ENCODE measurements at regions not wholly inside any gene's neighbourhood (a gene's known extent, or its start where the extent isn't known, plus 50 kb on each side); places are given as distances from the start of the nearest gene placed in this dataset.

DNA sequence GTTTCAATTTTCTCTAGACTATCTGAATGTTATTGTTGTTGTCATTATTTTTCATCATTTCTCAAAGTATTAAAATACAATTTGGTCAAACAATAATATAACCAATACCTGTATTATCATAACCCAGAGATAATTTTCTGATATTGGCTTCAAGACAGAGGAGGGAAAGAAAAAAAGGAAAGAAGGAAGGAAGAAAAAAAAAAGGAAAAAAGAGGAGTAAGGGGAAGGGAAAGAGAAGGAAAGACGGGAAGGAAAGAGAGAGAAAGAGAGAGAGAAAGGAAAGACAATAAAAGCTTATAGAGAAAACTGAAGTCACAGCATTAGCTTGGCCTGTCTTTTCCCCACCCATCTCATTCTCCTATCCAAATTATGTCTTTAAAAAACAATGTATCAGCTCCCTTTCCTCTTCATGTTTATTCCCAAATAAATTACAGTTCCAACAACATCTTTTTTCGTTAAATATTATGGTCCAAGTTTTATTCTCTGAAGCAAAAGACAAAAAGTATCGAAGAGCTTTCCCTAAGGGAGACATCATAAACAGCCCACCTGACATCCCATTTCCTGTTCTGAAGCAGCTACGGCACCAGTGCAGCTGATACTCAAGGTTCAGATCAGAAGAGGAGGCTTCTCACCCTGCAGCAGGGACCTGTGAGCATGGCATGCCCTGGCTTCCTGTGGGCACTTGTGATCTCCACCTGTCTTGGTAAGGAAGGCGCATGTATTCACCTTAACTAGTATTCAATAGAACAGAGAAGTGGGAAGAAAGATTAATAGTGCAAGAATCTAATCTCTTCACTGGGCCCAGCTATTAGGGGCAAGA, 308.3 kb downstream of the DAD1 start:
- no peak overlapping the region for H3K23ac ChIP-seq (ENCODE audit: insufficient read length)
- no peak overlapping the region for H4K5ac ChIP-seq (ENCODE audit: insufficient read length, low read depth, low read length)
- H2BK120ac ChIP-seq (replicated peaks; ENCODE audit: low read depth, low read length), result no peak overlapping the region
- no peaks in the 10 kb centered on the region for H3K27me3 ChIP-seq (replicated peaks in 1 of 4; ENCODE audit: control insufficient read depth in 3 of 4, extremely low read depth in 1 of 4, insufficient read depth in 3 of 4, low read length in 3 of 4)
- no peak overlapping the region for H2BK15ac ChIP-seq (ENCODE audit: low read length)
- no peak overlapping the region for H4K91ac ChIP-seq (replicated peaks; ENCODE audit: insufficient read length, low read length)
- 87% methylated on average over 5 of the region's 5 CpGs; no CpG with 5 or more reads in 1 of the 2 experiments for WGBS, 2 experiments (ENCODE audit: extremely low coverage in 1 of 2, insufficient coverage in 1 of 2, insufficient read length in 1 of 2, insufficient replicate concordance in 2 of 2, low coverage in 1 of 2, low lambda C conversion rate in 2 of 2, missing lambda C conversion rate in 1 of 2)
- no peaks in the 10 kb centered on the region for H3K36me3 ChIP-seq (ENCODE audit: control insufficient read depth in 2 of 4, insufficient read depth in 4 of 4, low read length in 3 of 4)
- no peak overlapping the region for H2AK5ac ChIP-seq (ENCODE audit: low read depth, low read length)
- H3K9me3 ChIP-seq (ENCODE audit: insufficient read depth in 2 of 2, low read depth in 1 of 2, low read length in 1 of 2), result no peaks in the 10 kb centered on the region
- H3K4me3 ChIP-seq (ENCODE audit: extremely low read depth in 1 of 4, insufficient read depth in 2 of 4, low read depth in 3 of 4, low read length in 4 of 4), result no peak overlapping the region
- ChIA-PET CTCF (ENCODE audit: partially characterized antibody) (interaction anchor here (0.6 to 1.9 kb wide), 14 partner anchors 10 to 434 kb away, joined by 3 to 7 read pairs (median 3); no protein-coding TSS in a partner anchor), POLR2A (ENCODE audit: partially characterized antibody) (interaction anchor here (0.6 kb wide), 2 partner anchors 9 to 115 kb away, joined by 3 read pairs; no protein-coding TSS in a partner anchor)
- no peak overlapping the region for H3K4me2 ChIP-seq (ENCODE audit: insufficient read depth in 1 of 2, low read depth in 2 of 2, low read length in 2 of 2)
- DNase-seq (ENCODE audit: low read depth in 1 of 2, low spot score in 2 of 2), result no peak
- no peaks in the 10 kb centered on the region for H3K79me1 ChIP-seq (ENCODE audit: low read depth, low read length)
- no peak overlapping the region for H4K8ac ChIP-seq (ENCODE audit: extremely low read depth, insufficient read depth, low read length)
- H3K4me1 ChIP-seq (replicated peaks in 1 of 4; ENCODE audit: control insufficient read depth in 3 of 4, insufficient read depth in 4 of 4, low read length in 3 of 4), result peaks cover 0 to 3% (median 0%) of the 10 kb centered on the region in 4 experiments; a peak in 1 of 7 replicates
- H3K18ac ChIP-seq (ENCODE audit: extremely low read depth, low read length), result no peak overlapping the region
- H3K14ac ChIP-seq (ENCODE audit: insufficient read length), result no peak overlapping the region
- peak; percentile 58 for FAIRE-seq
- H2AFZ ChIP-seq (ENCODE audit: low read length), result no peak overlapping the region
- no peak overlapping the region for H3K4ac ChIP-seq (replicated peaks; ENCODE audit: insufficient read length, low read depth, low read length)
- H3K56ac ChIP-seq (replicated peaks; ENCODE audit: insufficient read length, low read depth, low read length), result no peak overlapping the region
- no peak overlapping the region for H2BK12ac ChIP-seq (ENCODE audit: low read depth, low read length)
- no peaks in the 10 kb centered on the region for H3K23me2 ChIP-seq (ENCODE audit: low read depth, low read length)
- H2BK5ac ChIP-seq (ENCODE audit: low read depth, low read length), result no peak overlapping the region
- no peaks in the 10 kb centered on the region for H3K79me2 ChIP-seq (ENCODE audit: control insufficient read depth in 1 of 2, insufficient read depth in 2 of 2, low read length in 2 of 2)
- H2BK20ac ChIP-seq (ENCODE audit: low read length), result no peak overlapping the region
- H4K20me1 ChIP-seq (replicated peaks in 1 of 2; ENCODE audit: control insufficient read depth in 1 of 2, insufficient read depth in 2 of 2, low read length in 2 of 2), result no peaks in the 10 kb centered on the region
- H3K27ac ChIP-seq (ENCODE audit: low read depth, low read length), result no peak overlapping the region
- no peak overlapping the region for H3K9ac ChIP-seq (replicated peaks in 1 of 4; ENCODE audit: extremely low read depth in 1 of 4, low read depth in 3 of 4, low read length in 3 of 4)
- no peak for TF ChIP-seq KDM4A (IDR thresholded peaks at IDR 0.05; ENCODE audit: low read depth, low read length, severe bottlenecking)
- no peak for TF ChIP-seq CEBPB (IDR thresholded peaks at IDR 0.05; ENCODE audit: low read depth, low read length)
- TF ChIP-seq, protein P1, sequence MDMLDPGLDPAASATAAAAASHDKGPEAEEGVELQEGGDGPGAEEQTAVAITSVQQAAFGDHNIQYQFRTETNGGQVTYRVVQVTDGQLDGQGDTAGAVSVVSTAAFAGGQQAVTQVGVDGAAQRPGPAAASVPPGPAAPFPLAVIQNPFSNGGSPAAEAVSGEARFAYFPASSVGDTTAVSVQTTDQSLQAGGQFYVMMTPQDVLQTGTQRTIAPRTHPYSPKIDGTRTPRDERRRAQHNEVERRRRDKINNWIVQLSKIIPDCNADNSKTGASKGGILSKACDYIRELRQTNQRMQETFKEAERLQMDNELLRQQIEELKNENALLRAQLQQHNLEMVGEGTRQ (IDR thresholded peaks at IDR 0.05; ENCODE audit: low read length), result no peak
- TF ChIP-seq ATF2 (IDR thresholded peaks at IDR 0.05; ENCODE audit: low read length), result no peak
- no peak for TF ChIP-seq POU5F1 (IDR thresholded peaks at IDR 0.05; ENCODE audit: low read depth, low read length)
- TF ChIP-seq SAP30 (IDR thresholded peaks at IDR 0.05; ENCODE audit: insufficient read depth, insufficient replicate concordance, low read length), result no peak
- TF ChIP-seq JUND (IDR thresholded peaks at IDR 0.05; ENCODE audit: low read length), result no peak
- TF ChIP-seq EGR1 (IDR thresholded peaks at IDR 0.05; ENCODE audit: borderline replicate concordance, low read depth, low read length), result no peak
- TF ChIP-seq TBP (IDR thresholded peaks at IDR 0.05; ENCODE audit: low read depth, low read length), result no peak
- no peak for TF ChIP-seq SIRT6 (IDR thresholded peaks at IDR 0.05; ENCODE audit: low read length)
